B cell (primary cell): ENCODE measurements at regions not wholly inside any gene's neighbourhood (a gene's known extent, or its start where the extent isn't known, plus 50 kb on each side); places are given as distances from the start of the nearest gene placed in this dataset.

Experiments used
- EZH2 ChIP-seq: IDR thresholded peaks from 2 replicates; pipeline ENCODE4 v1.6.1; 2012; ENCODE audit warnings: borderline replicate concordance, low read depth, mild to moderate bottlenecking, moderate library complexity, low read length; ENCODE audit not compliant: insufficient read depth, poor library complexity, severe bottlenecking
- TF ChIP-seq, protein P1 (sequence below): fragments of 200-600 bp; IDR thresholded peaks from one replicate; pipeline ENCODE4 v1.8.0; 2022; ENCODE audit warnings: antibody characterized with exemption, mild to moderate bottlenecking

DNA sequence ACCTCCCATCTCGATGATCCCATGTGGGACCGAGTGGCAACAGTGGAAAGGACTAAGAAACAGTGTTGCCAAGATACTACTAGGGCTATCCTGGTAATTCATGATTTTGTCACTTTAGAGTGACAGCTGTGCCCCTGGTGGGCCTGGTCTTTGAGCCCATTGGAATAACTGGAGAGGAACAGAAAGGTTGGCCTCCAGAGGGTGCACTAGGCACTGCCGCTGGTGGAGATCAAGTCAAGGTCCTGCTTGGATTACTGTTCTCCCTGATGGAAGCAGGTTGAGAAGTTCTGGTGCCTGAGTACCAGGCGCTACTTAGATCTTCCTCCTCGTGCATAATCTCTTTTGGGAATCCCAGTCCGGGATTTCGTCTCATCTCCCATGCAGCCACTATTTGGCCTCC, 129.6 kb downstream of the SEC61B start:
- TF ChIP-seq, protein P1, sequence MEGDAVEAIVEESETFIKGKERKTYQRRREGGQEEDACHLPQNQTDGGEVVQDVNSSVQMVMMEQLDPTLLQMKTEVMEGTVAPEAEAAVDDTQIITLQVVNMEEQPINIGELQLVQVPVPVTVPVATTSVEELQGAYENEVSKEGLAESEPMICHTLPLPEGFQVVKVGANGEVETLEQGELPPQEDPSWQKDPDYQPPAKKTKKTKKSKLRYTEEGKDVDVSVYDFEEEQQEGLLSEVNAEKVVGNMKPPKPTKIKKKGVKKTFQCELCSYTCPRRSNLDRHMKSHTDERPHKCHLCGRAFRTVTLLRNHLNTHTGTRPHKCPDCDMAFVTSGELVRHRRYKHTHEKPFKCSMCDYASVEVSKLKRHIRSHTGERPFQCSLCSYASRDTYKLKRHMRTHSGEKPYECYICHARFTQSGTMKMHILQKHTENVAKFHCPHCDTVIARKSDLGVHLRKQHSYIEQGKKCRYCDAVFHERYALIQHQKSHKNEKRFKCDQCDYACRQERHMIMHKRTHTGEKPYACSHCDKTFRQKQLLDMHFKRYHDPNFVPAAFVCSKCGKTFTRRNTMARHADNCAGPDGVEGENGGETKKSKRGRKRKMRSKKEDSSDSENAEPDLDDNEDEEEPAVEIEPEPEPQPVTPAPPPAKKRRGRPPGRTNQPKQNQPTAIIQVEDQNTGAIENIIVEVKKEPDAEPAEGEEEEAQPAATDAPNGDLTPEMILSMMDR = no peak
- TF ChIP-seq EZH2 = no peak
